HEK293T (cell line): ENCODE measurements at regions not wholly inside any gene's neighbourhood (a gene's known extent, or its start where the extent isn't known, plus 50 kb on each side); places are given as distances from the start of the nearest gene placed in this dataset.

Source experiments
- CTCF ChIA-PET: fragments of 350-600 bp; formaldehyde crosslinking; extraction: SDS; loops from one replicate; lab custom pipeline; 2021; ENCODE audit warnings: antibody characterized with exemption, inconsistent platforms; lab: Yijun Ruan, JAX
- POLR2A ChIA-PET: fragments of 350-600 bp; formaldehyde crosslinking; extraction: SDS; loops from one replicate; lab custom pipeline; 2020; ENCODE audit warnings: antibody characterized with exemption, inconsistent platforms; lab: Yijun Ruan, JAX
- DNase-seq: peaks from one replicate; pipeline ENCODE4 v3.0.0; 2012; ENCODE audit warnings: mixed read lengths; ENCODE audit errors: extremely low spot score
- ARNT ChIP-seq: fragments of 450-650 bp; IDR thresholded peaks from 2 replicates; pipeline ENCODE4 v1.6.1; 2017; ENCODE audit warnings: mild to moderate bottlenecking
- BHLHE40 ChIP-seq: fragments of 450-650 bp; IDR thresholded peaks from 2 replicates; pipeline ENCODE4 v1.6.1; 2016; ENCODE audit warnings: mild to moderate bottlenecking, moderate library complexity, borderline replicate concordance
- CTBP1 ChIP-seq: fragments of 450-650 bp; IDR thresholded peaks from 2 replicates; pipeline ENCODE4 v1.6.1; 2016; ENCODE audit warnings: borderline replicate concordance
- ELF4 ChIP-seq: fragments of 450-650 bp; IDR thresholded peaks from 2 replicates; pipeline ENCODE4 v1.6.1; 2017; ENCODE audit warnings: antibody characterized with exemption
- FOXA1 ChIP-seq: fragments of 450-650 bp; IDR thresholded peaks from 2 replicates; pipeline ENCODE4 v1.6.1; 2016; ENCODE audit warnings: mild to moderate bottlenecking
- FOXK2 ChIP-seq: fragments of 450-650 bp; IDR thresholded peaks from 2 replicates; pipeline ENCODE4 v1.6.1; 2016; ENCODE audit warnings: mild to moderate bottlenecking
- FOXM1 ChIP-seq: fragments of 450-650 bp; IDR thresholded peaks from 2 replicates; pipeline ENCODE4 v1.6.1; 2017; ENCODE audit warnings: mild to moderate bottlenecking, borderline replicate concordance
- HDGF ChIP-seq: fragments of 450-650 bp; IDR thresholded peaks from 2 replicates; pipeline ENCODE4 v1.6.1; 2017; ENCODE audit warnings: antibody characterized with exemption, borderline replicate concordance
- L3MBTL2 ChIP-seq: fragments of 450-650 bp; conservative IDR thresholded peaks from 2 replicates; pipeline ENCODE4 v1.6.1; 2016; ENCODE audit warnings: mild to moderate bottlenecking
- LEF1 ChIP-seq: fragments of 450-650 bp; IDR thresholded peaks from 2 replicates; pipeline ENCODE4 v1.6.1; 2017; ENCODE audit warnings: mild to moderate bottlenecking, borderline replicate concordance
- NFRKB ChIP-seq: fragments of 450-650 bp; IDR thresholded peaks from 2 replicates; pipeline ENCODE4 v1.6.1; 2016; ENCODE audit warnings: mild to moderate bottlenecking, moderate library complexity
- SP1 ChIP-seq: fragments of 450-650 bp; IDR thresholded peaks from 2 replicates; pipeline ENCODE4 v1.6.1; 2017
- SUZ12 ChIP-seq: fragments of 450-650 bp; IDR thresholded peaks from 2 replicates; pipeline ENCODE4 v1.6.1; 2016; ENCODE audit warnings: mild to moderate bottlenecking
- TARDBP ChIP-seq: fragments of 450-650 bp; IDR thresholded peaks from 2 replicates; pipeline ENCODE4 v1.6.1; 2016
- ZNF384 ChIP-seq: fragments of 450-650 bp; IDR thresholded peaks from 2 replicates; pipeline ENCODE4 v1.6.1; 2016
- TF ChIP-seq, protein P1 (sequence below): fragments of 450-650 bp; IDR thresholded peaks from 2 replicates; pipeline ENCODE4 v1.6.1; 2016

DNA sequence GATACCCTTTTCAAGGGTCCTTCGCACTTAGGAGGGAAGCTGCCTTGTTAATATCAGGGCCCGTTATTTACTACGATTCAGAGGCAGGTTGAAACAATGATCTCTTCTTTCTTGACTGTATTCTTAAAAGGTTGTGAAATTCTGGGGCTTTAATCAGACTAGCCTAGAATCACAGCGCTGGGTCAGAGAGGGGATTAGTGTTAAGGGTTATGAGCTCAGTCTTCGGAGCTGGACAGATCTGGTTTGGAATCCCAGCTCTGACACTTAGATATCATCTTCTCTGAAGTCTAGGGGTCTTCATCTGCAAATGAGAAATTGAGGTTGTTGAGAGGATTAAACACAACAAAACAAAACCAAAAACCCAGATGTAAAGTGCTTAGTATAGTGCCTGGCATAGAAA is 77.4 kb downstream of the CD83 start:
- no peak for TF ChIP-seq ZNF384
- TF ChIP-seq ARNT, result no peak
- no peak for TF ChIP-seq LEF1
- no peak for TF ChIP-seq FOXA1
- no peak for TF ChIP-seq SP1
- no peak for TF ChIP-seq BHLHE40
- TF ChIP-seq TARDBP, result no peak
- TF ChIP-seq, protein P1, sequence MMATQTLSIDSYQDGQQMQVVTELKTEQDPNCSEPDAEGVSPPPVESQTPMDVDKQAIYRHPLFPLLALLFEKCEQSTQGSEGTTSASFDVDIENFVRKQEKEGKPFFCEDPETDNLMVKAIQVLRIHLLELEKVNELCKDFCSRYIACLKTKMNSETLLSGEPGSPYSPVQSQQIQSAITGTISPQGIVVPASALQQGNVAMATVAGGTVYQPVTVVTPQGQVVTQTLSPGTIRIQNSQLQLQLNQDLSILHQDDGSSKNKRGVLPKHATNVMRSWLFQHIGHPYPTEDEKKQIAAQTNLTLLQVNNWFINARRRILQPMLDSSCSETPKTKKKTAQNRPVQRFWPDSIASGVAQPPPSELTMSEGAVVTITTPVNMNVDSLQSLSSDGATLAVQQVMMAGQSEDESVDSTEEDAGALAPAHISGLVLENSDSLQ, result no peak
- no peak for DNase-seq
- ChIA-PET CTCF (no interaction called here), POLR2A (interaction anchor here (0.6 kb wide), 1 partner anchor 33 kb away, joined by 3 read pairs; no protein-coding TSS in a partner anchor)

DNA sequence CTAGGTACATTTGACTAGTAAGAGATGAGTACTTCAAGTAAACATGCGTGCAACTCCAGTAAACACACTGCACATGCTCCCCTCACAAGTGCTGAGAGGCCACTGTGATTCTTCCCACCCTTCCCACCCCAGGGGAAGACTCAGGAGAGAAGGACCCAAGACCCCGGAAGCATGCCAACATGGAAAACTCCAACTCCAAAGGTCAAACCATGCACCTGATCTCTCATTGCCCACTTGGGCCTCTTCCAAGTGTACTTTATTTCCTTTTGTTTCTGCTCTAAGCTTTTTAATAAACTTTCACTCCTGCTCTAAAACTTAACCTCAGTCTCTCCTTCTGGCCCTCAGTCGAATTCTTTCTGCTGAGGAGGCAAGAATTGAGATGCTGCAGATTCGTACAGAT is 78.5 kb downstream of the CD83 start:
- no peak for DNase-seq
- ChIA-PET CTCF (no interaction called here), POLR2A (no interaction called here)
- TF ChIP-seq FOXK2, result no peak
- no peak for TF ChIP-seq ZNF384
- TF ChIP-seq BHLHE40, result no peak

DNA sequence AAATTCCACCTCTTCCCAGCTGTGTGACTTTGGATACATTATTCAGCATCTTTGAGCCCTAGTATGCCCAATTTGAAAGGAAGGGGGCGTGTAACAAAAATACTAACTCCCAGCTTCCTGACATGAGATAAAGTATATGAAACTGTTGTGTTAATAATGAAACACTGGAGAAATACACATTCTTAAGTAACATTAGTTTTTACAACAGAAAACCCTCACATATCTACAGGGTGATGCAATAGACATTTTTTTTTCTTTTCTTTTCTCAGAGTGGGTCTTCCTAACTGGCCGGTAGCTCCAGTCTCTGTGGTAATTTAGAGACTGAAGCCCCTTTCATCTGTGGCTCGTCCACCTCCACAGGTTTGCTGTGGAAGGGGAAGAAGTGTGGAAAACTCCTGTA is 79.5 kb downstream of the CD83 start:
- ChIA-PET POLR2A (no interaction called here), CTCF (interaction anchor here (0.7 kb wide), 1 partner anchor 769 kb away, joined by 4 read pairs; no protein-coding TSS in a partner anchor)
- DNase-seq, result no peak

GRCh38 chr6:14200047-14200446 is 82.5 kb downstream of the CD83 start:
- ChIA-PET POLR2A (no interaction called here), CTCF (no interaction called here)
- DNase-seq, result no peak
- no peak for TF ChIP-seq ARNT
- no peak for TF ChIP-seq TARDBP
- TF ChIP-seq ZNF384, result no peak
- no peak for TF ChIP-seq FOXA1
- TF ChIP-seq ELF4, result no peak
- no peak for TF ChIP-seq L3MBTL2
- TF ChIP-seq HDGF, result no peak
- no peak for TF ChIP-seq FOXK2
- no peak for TF ChIP-seq FOXM1
- no peak for TF ChIP-seq SUZ12
- TF ChIP-seq BHLHE40, result no peak
- TF ChIP-seq, protein P1, result no peak
- TF ChIP-seq LEF1, result no peak

More for the DNA sequence above, 79.5 kb downstream of the CD83 start:
- TF ChIP-seq FOXK2 (no peak), ARNT (no peak), ELF4 (no peak), FOXM1 (no peak), ZNF384 (no peak), SP1 (no peak), LEF1 (no peak), CTBP1 (no peak), SUZ12 (no peak), BHLHE40 (no peak), HDGF (no peak), NFRKB (no peak), L3MBTL2 (no peak), FOXA1 (no peak), TARDBP (no peak)
- TF ChIP-seq, protein P1, result no peak

- DNase-seq, result no peak
- no peak for TF ChIP-seq LEF1
- ChIA-PET CTCF (no interaction called here), POLR2A (no interaction called here)
Observed at GRCh38 chr6:14202947-14203346, 85.4 kb downstream of the CD83 start.

DNA sequence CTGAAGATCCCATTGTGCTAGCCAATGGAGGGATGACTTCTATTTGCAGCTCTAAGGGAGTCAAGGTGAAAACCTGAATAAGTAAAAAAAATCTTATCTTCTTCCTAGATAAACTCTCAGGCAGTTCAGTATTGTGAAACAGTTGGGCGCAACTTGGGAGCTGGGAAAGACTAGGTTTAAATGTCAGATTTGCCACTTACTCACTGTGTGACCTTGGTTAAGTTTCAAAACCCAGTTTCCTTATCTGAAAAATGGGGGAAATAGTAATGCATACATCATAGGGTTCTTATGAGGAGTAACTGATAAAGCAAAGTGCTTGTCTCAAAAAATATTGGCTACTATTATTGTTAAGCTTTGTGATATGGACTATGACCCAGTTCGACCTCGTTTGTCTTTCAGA is 88.8 kb downstream of the CD83 start:
- ChIA-PET POLR2A (no interaction called here), CTCF (interaction anchor here (0.5 kb wide), 1 partner anchor 303 kb away, joined by 3 read pairs; no protein-coding TSS in a partner anchor)
- TF ChIP-seq FOXM1 (no peak), FOXK2 (no peak), L3MBTL2 (no peak), BHLHE40 (no peak), CTBP1 (no peak), FOXA1 (no peak), TARDBP (no peak), LEF1 (no peak), SUZ12 (no peak), ARNT (no peak), ELF4 (no peak), ZNF384 (no peak), NFRKB (no peak), SP1 (no peak)
- TF ChIP-seq, protein P1, result no peak
- DNase-seq, result no peak

DNA sequence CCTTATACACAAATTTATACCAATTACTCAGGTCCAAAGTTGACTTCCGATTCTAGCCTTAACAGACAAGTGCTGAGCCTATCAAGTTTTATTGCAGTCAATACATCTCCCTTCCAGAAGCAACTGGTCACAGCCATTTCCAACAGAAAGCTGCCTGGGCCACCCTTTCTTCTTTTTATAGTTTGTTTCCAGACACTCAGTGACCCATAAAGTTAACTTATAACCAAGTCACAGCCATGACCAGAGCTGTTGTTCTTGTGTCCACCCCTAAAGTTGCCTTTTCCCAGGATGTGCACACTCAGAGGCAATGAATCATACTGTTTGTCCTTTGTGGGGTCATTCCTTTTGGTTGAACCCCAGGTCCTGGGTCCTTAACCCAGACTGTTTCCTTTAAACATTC is 89.9 kb downstream of the CD83 start:
- no peak for DNase-seq
- TF ChIP-seq LEF1 (no peak), HDGF (no peak)
- CTCF ChIA-PET, result no interaction called here
- POLR2A ChIA-PET, result no interaction called here
